Astrocyte (in vitro differentiated cells and primary cell): ENCODE measurements at regions not wholly inside any gene's neighbourhood (a gene's known extent, or its start where the extent isn't known, plus 50 kb on each side); places are given as distances from the start of the nearest gene placed in this dataset.

Experiments used
- EZH2 ChIP-seq: IDR thresholded peaks from 2 replicates; pipeline ENCODE4 v1.6.1; 2012; ENCODE audit warnings: mild to moderate bottlenecking, low read length, inconsistent platforms; ENCODE audit not compliant: insufficient read depth
- TF ChIP-seq, protein P1 (sequence below): IDR thresholded peaks from 2 replicates; pipeline ENCODE4 v1.5.1; 2011; ENCODE audit warnings: low read depth, mild to moderate bottlenecking, inconsistent platforms, low read length, moderate library complexity; ENCODE audit not compliant: insufficient read depth

GRCh38 chr20:50323209-50323608, 132.6 kb downstream of the CEBPB start:
- TF ChIP-seq, protein P1, sequence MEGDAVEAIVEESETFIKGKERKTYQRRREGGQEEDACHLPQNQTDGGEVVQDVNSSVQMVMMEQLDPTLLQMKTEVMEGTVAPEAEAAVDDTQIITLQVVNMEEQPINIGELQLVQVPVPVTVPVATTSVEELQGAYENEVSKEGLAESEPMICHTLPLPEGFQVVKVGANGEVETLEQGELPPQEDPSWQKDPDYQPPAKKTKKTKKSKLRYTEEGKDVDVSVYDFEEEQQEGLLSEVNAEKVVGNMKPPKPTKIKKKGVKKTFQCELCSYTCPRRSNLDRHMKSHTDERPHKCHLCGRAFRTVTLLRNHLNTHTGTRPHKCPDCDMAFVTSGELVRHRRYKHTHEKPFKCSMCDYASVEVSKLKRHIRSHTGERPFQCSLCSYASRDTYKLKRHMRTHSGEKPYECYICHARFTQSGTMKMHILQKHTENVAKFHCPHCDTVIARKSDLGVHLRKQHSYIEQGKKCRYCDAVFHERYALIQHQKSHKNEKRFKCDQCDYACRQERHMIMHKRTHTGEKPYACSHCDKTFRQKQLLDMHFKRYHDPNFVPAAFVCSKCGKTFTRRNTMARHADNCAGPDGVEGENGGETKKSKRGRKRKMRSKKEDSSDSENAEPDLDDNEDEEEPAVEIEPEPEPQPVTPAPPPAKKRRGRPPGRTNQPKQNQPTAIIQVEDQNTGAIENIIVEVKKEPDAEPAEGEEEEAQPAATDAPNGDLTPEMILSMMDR, result no peak
- no peak for TF ChIP-seq EZH2
